ENCODE measurements at regions not wholly inside any gene's neighbourhood (a gene's known extent, or its start where the extent isn't known, plus 50 kb on each side); places are given as distances from the start of the nearest gene placed in this dataset.

GRCh38 chr14:98183556-98183955 is 1088.4 kb downstream of the BCL11B start:
- no peak overlapping the region for H3K4me3 Mint-ChIP-seq
- H3K9me3 Mint-ChIP-seq: no peaks in the 10 kb centered on the region
- ATAC-seq (no peak), DNase-seq (ENCODE audit: low spot score) (no peak)
- CTCF ChIA-PET: no interaction called here
- no peaks in the 10 kb centered on the region for H3K4me1 Mint-ChIP-seq
- no peaks in the 10 kb centered on the region for H3K36me3 Mint-ChIP-seq
- H3K27ac Mint-ChIP-seq: no peak overlapping the region
- POLR2A ChIA-PET: no interaction called here
- H3K27me3 Mint-ChIP-seq (ENCODE audit: low read depth): no peaks in the 10 kb centered on the region
- TF ChIP-seq ATF1 (CRISPR knock-in tag; IDR thresholded peaks at IDR 0.05) (no peak), MYBL2 (CRISPR knock-in tag; IDR thresholded peaks at IDR 0.05) (no peak), TEAD4 (CRISPR knock-in tag; IDR thresholded peaks at IDR 0.05) (no peak), ZNF317 (CRISPR knock-in tag; IDR thresholded peaks at IDR 0.05; ENCODE audit: borderline replicate concordance, low read depth) (no peak), MXD4 (CRISPR knock-in tag; IDR thresholded peaks at IDR 0.05; ENCODE audit: borderline replicate concordance) (no peak), SMAD3 (CRISPR knock-in tag; IDR thresholded peaks at IDR 0.05; ENCODE audit: borderline replicate concordance) (no peak)
- TF ChIP-seq, protein P1, sequence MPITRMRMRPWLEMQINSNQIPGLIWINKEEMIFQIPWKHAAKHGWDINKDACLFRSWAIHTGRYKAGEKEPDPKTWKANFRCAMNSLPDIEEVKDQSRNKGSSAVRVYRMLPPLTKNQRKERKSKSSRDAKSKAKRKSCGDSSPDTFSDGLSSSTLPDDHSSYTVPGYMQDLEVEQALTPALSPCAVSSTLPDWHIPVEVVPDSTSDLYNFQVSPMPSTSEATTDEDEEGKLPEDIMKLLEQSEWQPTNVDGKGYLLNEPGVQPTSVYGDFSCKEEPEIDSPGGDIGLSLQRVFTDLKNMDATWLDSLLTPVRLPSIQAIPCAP (CRISPR knock-in tag; IDR thresholded peaks at IDR 0.05): no peak

DNA sequence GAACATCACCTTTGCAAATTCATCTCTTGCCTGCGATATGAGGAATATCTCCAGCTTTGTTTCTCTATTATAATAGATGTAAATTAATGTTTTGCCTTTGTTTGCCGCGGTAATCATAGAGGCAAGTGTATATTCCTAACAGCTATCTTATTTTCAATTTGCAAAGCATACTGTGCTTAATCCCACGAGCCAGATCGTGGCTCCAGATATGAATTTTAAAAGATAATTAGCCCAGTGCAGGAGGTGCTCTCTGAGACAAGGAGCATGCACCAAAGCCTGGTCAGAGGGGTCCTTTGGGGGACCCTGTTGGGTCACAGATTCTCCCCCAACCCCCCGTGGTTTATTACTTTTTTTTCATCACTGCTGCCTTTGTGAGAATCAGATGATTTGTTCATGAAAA is 1087.5 kb downstream of the BCL11B start:
- no peaks in the 10 kb centered on the region for H3K4me1 Mint-ChIP-seq
- DNase-seq (ENCODE audit: low spot score) (no peak), ATAC-seq (no peak)
- H3K9me3 Mint-ChIP-seq: no peaks in the 10 kb centered on the region
- no peaks in the 10 kb centered on the region for H3K27me3 Mint-ChIP-seq (ENCODE audit: low read depth)
- no peak overlapping the region for H3K4me3 Mint-ChIP-seq
- POLR2A ChIA-PET: no interaction called here
- no peak for TF ChIP-seq ZNF396 (CRISPR knock-in tag; IDR thresholded peaks at IDR 0.05; ENCODE audit: borderline replicate concordance)
- no peak for TF ChIP-seq FOXP1 (CRISPR knock-in tag; IDR thresholded peaks at IDR 0.05; ENCODE audit: borderline replicate concordance)
- TF ChIP-seq, protein P2, sequence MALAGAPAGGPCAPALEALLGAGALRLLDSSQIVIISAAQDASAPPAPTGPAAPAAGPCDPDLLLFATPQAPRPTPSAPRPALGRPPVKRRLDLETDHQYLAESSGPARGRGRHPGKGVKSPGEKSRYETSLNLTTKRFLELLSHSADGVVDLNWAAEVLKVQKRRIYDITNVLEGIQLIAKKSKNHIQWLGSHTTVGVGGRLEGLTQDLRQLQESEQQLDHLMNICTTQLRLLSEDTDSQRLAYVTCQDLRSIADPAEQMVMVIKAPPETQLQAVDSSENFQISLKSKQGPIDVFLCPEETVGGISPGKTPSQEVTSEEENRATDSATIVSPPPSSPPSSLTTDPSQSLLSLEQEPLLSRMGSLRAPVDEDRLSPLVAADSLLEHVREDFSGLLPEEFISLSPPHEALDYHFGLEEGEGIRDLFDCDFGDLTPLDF (CRISPR knock-in tag; IDR thresholded peaks at IDR 0.05): no peak
- TF ChIP-seq CBFB (CRISPR knock-in tag; IDR thresholded peaks at IDR 0.05; ENCODE audit: low read depth): no peak
- no peaks in the 10 kb centered on the region for H3K36me3 Mint-ChIP-seq
- no peak overlapping the region for H3K27ac Mint-ChIP-seq
- CTCF ChIA-PET: no interaction called here

DNA sequence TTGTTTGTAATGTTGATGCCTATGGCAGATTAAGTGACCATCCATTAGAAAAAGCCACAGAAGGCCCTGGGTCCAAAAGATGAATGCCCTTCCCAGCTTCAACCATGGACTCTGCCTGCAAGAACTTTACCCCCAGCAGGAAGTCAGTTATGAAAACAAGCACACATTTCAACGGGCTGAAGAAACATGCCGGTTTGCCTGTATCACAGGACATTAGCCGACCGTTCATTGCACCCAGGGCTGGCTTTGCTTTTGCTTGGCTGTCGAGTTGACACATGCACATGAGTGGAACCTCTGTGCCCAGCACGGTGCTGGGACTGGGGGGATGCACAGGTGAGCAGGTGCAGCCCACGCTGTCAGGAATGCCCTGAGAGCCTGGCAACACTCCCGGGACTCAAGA is 1087.0 kb downstream of the BCL11B start:
- H3K36me3 Mint-ChIP-seq: no peaks in the 10 kb centered on the region
- H3K4me1 Mint-ChIP-seq: no peaks in the 10 kb centered on the region
- ChIA-PET POLR2A (no interaction called here), CTCF (no interaction called here)
- no peaks in the 10 kb centered on the region for H3K27me3 Mint-ChIP-seq (ENCODE audit: low read depth)
- no peak for ATAC-seq
- no peak for DNase-seq (ENCODE audit: low spot score)
- no peaks in the 10 kb centered on the region for H3K9me3 Mint-ChIP-seq
- H3K4me3 Mint-ChIP-seq: no peak overlapping the region
- TF ChIP-seq GRHL2 (CRISPR knock-in tag; IDR thresholded peaks at IDR 0.05; ENCODE audit: insufficient replicate concordance, severe bottlenecking): no peak
- TF ChIP-seq ZNF396 (CRISPR knock-in tag; IDR thresholded peaks at IDR 0.05; ENCODE audit: borderline replicate concordance): no peak
- TF ChIP-seq CTCF (IDR thresholded peaks at IDR 0.05): no peak
- TF ChIP-seq KAT7 (CRISPR knock-in tag; IDR thresholded peaks at IDR 0.05; ENCODE audit: borderline replicate concordance): no peak
- TF ChIP-seq ZNF671 (CRISPR knock-in tag; IDR thresholded peaks at IDR 0.05): no peak
- TF ChIP-seq CREM (CRISPR knock-in tag; IDR thresholded peaks at IDR 0.05): no peak
- TF ChIP-seq AFF4 (CRISPR knock-in tag; IDR thresholded peaks at IDR 0.05; ENCODE audit: borderline replicate concordance): no peak
- no peak for TF ChIP-seq RELA (CRISPR knock-in tag; IDR thresholded peaks at IDR 0.05; ENCODE audit: borderline replicate concordance)
- TF ChIP-seq TEAD4 (CRISPR knock-in tag; IDR thresholded peaks at IDR 0.05): no peak
- TF ChIP-seq SMAD4 (CRISPR knock-in tag; IDR thresholded peaks at IDR 0.05): no peak
- no peak for TF ChIP-seq TP53 (CRISPR knock-in tag; IDR thresholded peaks at IDR 0.05)
- H3K27ac Mint-ChIP-seq: no peak overlapping the region

Data from WTC11 (cell line).